ENCODE measurements at regions not wholly inside any gene's neighbourhood (a gene's known extent, or its start where the extent isn't known, plus 50 kb on each side); places are given as distances from the start of the nearest gene placed in this dataset.
"Not testable (repeated sequence)": the region's sequence is repeated elsewhere in the genome, so short reads cannot be mapped to it uniquely, and the experiment has no call there.

GRCh38 chr16:16723819-16724519 lies 345.0 kb downstream of the NPIPA7 start:
- DNase-seq; H3K4me3 Mint-ChIP-seq; H3K4me1 Mint-ChIP-seq; H3K9me3 Mint-ChIP-seq; H3K36me3 Mint-ChIP-seq (ENCODE audit: low read depth); H3K27me3 Mint-ChIP-seq; H3K27ac Mint-ChIP-seq; CTCF ChIA-PET; POLR2A ChIA-PET: not testable (repeated sequence)

GRCh38 chr16:16727048-16727447 lies 348.1 kb downstream of the NPIPA7 start:
- POLR2A ChIA-PET; H3K27ac Mint-ChIP-seq; H3K4me3 Mint-ChIP-seq; DNase-seq; CTCF ChIA-PET; H3K9me3 Mint-ChIP-seq; H3K36me3 Mint-ChIP-seq (ENCODE audit: low read depth); H3K4me1 Mint-ChIP-seq; H3K27me3 Mint-ChIP-seq: not testable (repeated sequence)

DNA sequence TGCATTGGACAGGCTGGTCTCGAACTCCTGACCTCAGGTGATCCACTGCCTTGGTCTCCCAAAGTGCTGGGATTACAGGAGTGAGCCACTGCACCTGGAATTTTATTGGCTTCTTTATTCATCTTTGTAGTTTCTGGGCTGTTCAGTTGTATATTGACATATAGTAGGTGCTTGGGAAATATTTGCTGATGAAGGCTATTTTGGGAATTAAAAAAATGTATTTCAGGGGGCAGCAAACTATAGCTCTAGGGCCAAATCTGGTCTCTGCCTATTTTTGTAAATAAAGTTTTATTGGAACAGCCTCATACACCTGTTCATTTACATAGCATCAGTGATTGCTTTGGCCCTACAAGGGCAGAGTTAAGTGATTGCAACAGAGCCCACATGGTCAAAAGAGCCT lies 363.6 kb downstream of the NPIPA7 start:
- H3K9me3 Mint-ChIP-seq; CTCF ChIA-PET; H3K4me3 Mint-ChIP-seq; DNase-seq; H3K27me3 Mint-ChIP-seq; H3K4me1 Mint-ChIP-seq; POLR2A ChIA-PET; H3K36me3 Mint-ChIP-seq (ENCODE audit: low read depth); H3K27ac Mint-ChIP-seq: not testable (repeated sequence)

GRCh38 chr16:16754992-16755667 lies 376.2 kb downstream of the NPIPA7 start:
- CTCF ChIA-PET; H3K4me3 Mint-ChIP-seq; H3K27ac Mint-ChIP-seq; DNase-seq; H3K9me3 Mint-ChIP-seq; H3K36me3 Mint-ChIP-seq (ENCODE audit: low read depth); H3K4me1 Mint-ChIP-seq; H3K27me3 Mint-ChIP-seq; POLR2A ChIA-PET: not testable (repeated sequence)

GRCh38 chr16:16763449-16763848 lies 384.5 kb downstream of the NPIPA7 start:
- H3K4me1 Mint-ChIP-seq = no peaks in the 10 kb centered on the region
- no peaks in the 10 kb centered on the region for H3K36me3 Mint-ChIP-seq (ENCODE audit: low read depth)
- no peak for DNase-seq
- no peak overlapping the region for H3K27ac Mint-ChIP-seq
- H3K4me3 Mint-ChIP-seq = no peak overlapping the region
- peaks cover 2% of the 10 kb centered on the region for H3K9me3 Mint-ChIP-seq
- ChIA-PET CTCF (no interaction called here), POLR2A (no interaction called here)
- H3K27me3 Mint-ChIP-seq = no peaks in the 10 kb centered on the region

- H3K27me3 Mint-ChIP-seq; H3K4me3 Mint-ChIP-seq; POLR2A ChIA-PET; H3K36me3 Mint-ChIP-seq (ENCODE audit: low read depth); H3K4me1 Mint-ChIP-seq; DNase-seq; H3K27ac Mint-ChIP-seq; H3K9me3 Mint-ChIP-seq; CTCF ChIA-PET: not testable (repeated sequence)
These were observed 391.8 kb downstream of the NPIPA7 start for GRCh38 chr16:16770717-16771116.

DNA sequence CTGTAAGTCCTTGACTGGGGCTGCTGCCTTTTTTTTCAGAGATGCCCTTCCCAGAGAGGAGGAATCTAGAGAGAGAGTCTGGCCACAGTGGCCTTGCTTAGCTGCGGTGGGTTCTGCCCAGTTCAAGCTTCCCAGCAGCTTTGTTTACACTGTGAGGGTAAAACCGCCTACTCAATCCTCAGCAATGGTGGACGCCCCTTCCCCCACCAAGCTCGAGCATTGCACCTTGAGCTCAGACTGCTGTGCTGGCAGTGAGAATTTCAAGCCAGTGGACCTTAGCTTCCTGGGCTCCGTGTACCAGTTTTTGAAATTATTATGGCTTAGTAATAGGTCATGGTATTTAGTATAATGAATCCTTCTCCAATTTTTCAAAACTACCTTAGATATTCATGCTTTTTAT lies 395.4 kb downstream of the NPIPA7 start:
- no peak overlapping the region for H3K27ac Mint-ChIP-seq
- no peak for DNase-seq
- ChIA-PET POLR2A (no interaction called here), CTCF (no interaction called here)
- no peak overlapping the region for H3K4me3 Mint-ChIP-seq
- peaks cover 2% of the 10 kb centered on the region for H3K27me3 Mint-ChIP-seq
- no peaks in the 10 kb centered on the region for H3K4me1 Mint-ChIP-seq
- H3K9me3 Mint-ChIP-seq = no peaks in the 10 kb centered on the region
- no peaks in the 10 kb centered on the region for H3K36me3 Mint-ChIP-seq (ENCODE audit: low read depth)

DNA sequence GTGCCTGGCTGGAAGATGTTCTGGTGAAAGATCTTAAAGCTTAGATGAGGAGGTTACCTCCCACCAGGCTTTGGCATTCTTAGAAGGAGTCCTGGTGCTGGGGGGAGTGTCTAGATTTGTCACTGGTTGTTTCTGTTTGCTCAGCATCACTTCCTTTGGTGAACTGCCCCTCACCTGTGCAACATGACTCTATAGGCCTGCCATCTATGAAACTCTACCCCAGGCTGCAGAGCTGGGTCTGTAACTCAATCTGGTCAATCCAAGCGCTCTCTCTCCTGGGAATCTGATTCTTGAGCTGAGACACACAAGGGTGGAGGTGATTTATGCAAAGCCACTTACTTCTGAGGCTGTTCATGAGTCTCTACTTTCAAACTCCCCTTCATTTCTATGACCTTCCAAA lies 399.4 kb downstream of the NPIPA7 start:
- Mint-ChIP-seq H3K27ac (no peak overlapping the region), H3K9me3 (no peaks in the 10 kb centered on the region), H3K36me3 (ENCODE audit: low read depth) (no peaks in the 10 kb centered on the region), H3K4me1 (no peaks in the 10 kb centered on the region), H3K27me3 (no peaks in the 10 kb centered on the region), H3K4me3 (no peak overlapping the region)
- ChIA-PET CTCF (no interaction called here), POLR2A (no interaction called here)
- DNase-seq = no peak

- Mint-ChIP-seq H3K9me3 (no peaks in the 10 kb centered on the region), H3K36me3 (ENCODE audit: low read depth) (no peaks in the 10 kb centered on the region), H3K4me1 (no peaks in the 10 kb centered on the region), H3K27me3 (no peaks in the 10 kb centered on the region), H3K4me3 (no peak overlapping the region), H3K27ac (no peak overlapping the region)
- no peak for DNase-seq
- ChIA-PET POLR2A (no interaction called here), CTCF (no interaction called here)
These were observed 401.6 kb downstream of the NPIPA7 start for GRCh38 chr16:16780588-16780987.

- H3K27ac Mint-ChIP-seq = no peak overlapping the region
- H3K4me1 Mint-ChIP-seq = no peaks in the 10 kb centered on the region
- DNase-seq = no peak
- no peaks in the 10 kb centered on the region for H3K27me3 Mint-ChIP-seq
- no peaks in the 10 kb centered on the region for H3K36me3 Mint-ChIP-seq (ENCODE audit: low read depth)
- H3K9me3 Mint-ChIP-seq = no peaks in the 10 kb centered on the region
- ChIA-PET POLR2A (no interaction called here), CTCF (no interaction called here)
- no peak overlapping the region for H3K4me3 Mint-ChIP-seq
These were observed 403.2 kb downstream of the NPIPA7 start for GRCh38 chr16:16782153-16782552.

DNA sequence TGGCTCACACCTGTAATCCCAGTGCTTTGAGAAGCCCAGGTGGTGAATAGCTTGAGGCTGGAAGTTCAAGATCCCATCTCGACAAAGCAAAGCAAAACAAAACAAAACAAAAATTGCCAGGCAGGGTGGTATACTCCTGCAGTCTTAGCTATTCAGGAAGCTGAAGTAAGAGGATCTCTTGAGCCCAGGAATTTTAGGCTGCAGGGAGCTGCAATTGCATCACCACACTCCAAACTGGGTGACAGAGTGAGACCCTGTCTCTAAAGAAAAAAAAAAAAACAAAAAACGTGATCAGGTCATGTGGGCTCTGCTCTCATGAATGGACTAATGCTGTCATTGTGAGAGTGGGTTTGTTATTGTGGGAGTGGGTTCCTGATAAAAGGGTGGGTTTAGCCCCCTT lies 409.1 kb downstream of the NPIPA7 start:
- H3K9me3 Mint-ChIP-seq = peaks cover 4% of the 10 kb centered on the region
- no peaks in the 10 kb centered on the region for H3K27me3 Mint-ChIP-seq
- no peaks in the 10 kb centered on the region for H3K4me1 Mint-ChIP-seq
- no peak overlapping the region for H3K4me3 Mint-ChIP-seq
- no peak overlapping the region for H3K27ac Mint-ChIP-seq
- CTCF ChIA-PET = no interaction called here
- POLR2A ChIA-PET = no interaction called here
- DNase-seq = no peak
- no peaks in the 10 kb centered on the region for H3K36me3 Mint-ChIP-seq (ENCODE audit: low read depth)

DNA sequence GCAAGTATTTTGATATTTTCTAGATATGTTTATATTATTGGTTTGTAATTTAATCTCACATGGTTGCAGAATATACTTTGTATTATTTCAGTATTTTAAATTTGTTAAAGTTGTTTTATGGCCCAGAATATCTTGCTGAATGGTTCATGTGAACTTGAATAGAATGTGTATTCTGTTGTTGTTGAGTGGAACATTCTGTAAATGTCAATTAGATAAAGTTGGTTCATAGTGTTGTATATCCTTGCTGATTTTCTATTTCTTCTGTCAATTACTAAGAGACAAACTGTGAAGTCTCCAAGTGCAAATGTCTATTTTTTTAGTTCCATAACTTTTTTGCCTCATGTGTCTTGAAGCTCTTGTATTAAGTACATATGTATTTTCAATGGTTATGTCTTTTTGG lies 411.7 kb downstream of the NPIPA7 start:
- no peak overlapping the region for H3K27ac Mint-ChIP-seq
- POLR2A ChIA-PET = no interaction called here
- CTCF ChIA-PET = no interaction called here
- no peaks in the 10 kb centered on the region for H3K27me3 Mint-ChIP-seq
- no peaks in the 10 kb centered on the region for H3K4me1 Mint-ChIP-seq
- H3K9me3 Mint-ChIP-seq = peaks cover 4% of the 10 kb centered on the region
- no peak overlapping the region for H3K4me3 Mint-ChIP-seq
- no peak for DNase-seq
- H3K36me3 Mint-ChIP-seq (ENCODE audit: low read depth) = no peaks in the 10 kb centered on the region

DNA sequence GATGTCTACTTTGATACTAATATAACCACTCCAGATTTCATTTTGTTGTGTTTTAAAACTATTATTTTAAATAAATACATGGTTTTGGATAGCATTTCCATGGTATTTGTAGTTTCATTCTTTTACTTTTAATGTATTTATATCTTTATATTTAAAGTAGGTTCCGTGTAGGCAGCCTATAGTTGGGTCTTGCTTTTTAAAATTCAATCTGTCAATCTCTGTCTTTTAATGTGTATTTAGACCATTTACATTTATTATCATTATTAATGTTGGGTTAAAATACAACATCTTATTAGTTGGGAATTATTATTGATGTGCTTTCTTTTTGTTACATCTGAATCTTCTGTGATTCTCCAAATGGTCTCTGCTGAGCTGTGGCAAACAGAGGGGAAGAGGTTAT lies 412.1 kb downstream of the NPIPA7 start:
- no peak for DNase-seq
- no peak overlapping the region for H3K27ac Mint-ChIP-seq
- H3K4me3 Mint-ChIP-seq = no peak overlapping the region
- peaks cover 4% of the 10 kb centered on the region for H3K9me3 Mint-ChIP-seq
- no peaks in the 10 kb centered on the region for H3K4me1 Mint-ChIP-seq
- no peaks in the 10 kb centered on the region for H3K27me3 Mint-ChIP-seq
- ChIA-PET CTCF (no interaction called here), POLR2A (no interaction called here)
- no peaks in the 10 kb centered on the region for H3K36me3 Mint-ChIP-seq (ENCODE audit: low read depth)

GRCh38 chr16:16797239-16797638 lies 418.3 kb downstream of the NPIPA7 start:
- no peaks in the 10 kb centered on the region for H3K9me3 Mint-ChIP-seq
- no peaks in the 10 kb centered on the region for H3K4me1 Mint-ChIP-seq
- no peak for DNase-seq
- no peaks in the 10 kb centered on the region for H3K36me3 Mint-ChIP-seq (ENCODE audit: low read depth)
- ChIA-PET POLR2A (no interaction called here), CTCF (interaction anchor here (0.6 kb wide), 1 partner anchor 1121 kb away, joined by 3 read pairs; no protein-coding TSS in a partner anchor)
- H3K27me3 Mint-ChIP-seq = no peaks in the 10 kb centered on the region
- no peak overlapping the region for H3K27ac Mint-ChIP-seq
- H3K4me3 Mint-ChIP-seq = no peak overlapping the region
